Keratinocyte (primary cell): ENCODE measurements at regions not wholly inside any gene's neighbourhood (a gene's known extent, or its start where the extent isn't known, plus 50 kb on each side); places are given as distances from the start of the nearest gene placed in this dataset.

Experiments used
- EZH2 ChIP-seq: IDR thresholded peaks from one replicate; pipeline ENCODE4 v1.6.1; 2012; ENCODE audit warnings: inconsistent platforms, mild to moderate bottlenecking, low read length, moderate library complexity
- TF ChIP-seq, protein P1 (sequence below), 3 experiments: IDR thresholded peaks in 1 of 3; conservative IDR thresholded peaks in 1 of 3; optimal IDR thresholded peaks in 1 of 3; 2 replicates in 2 of 3; 3 replicates in 1 of 3; pipeline versions ENCODE3 to v1.5.1; 2011; ENCODE audit warnings: low read length in 3 of 3, mild to moderate bottlenecking in 3 of 3, moderate library complexity in 2 of 3, control low read depth in 1 of 3, inconsistent platforms in 1 of 3; ENCODE audit not compliant: insufficient read depth in 2 of 3; ENCODE audit errors: extremely low read depth in 1 of 3

DNA sequence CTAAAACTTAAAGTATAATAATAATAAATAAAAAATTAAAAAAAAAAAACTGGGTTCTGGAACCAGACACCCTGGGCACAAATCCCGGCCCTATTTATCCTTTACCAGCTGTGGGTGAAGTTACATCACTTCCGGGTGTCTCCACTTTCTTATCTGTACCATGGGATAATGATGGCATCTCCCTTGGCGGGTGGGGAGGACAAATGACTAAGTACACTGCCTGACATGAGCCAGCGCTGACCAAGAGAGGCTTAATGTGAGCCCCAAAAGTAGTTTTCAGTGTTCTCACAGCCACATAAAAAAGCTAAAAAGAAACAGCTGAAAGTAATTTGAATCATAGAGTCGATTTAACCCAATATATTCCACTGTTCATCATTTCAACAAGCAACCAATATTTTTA, 424.9 kb downstream of the SOX9 start:
- TF ChIP-seq, protein P1, sequence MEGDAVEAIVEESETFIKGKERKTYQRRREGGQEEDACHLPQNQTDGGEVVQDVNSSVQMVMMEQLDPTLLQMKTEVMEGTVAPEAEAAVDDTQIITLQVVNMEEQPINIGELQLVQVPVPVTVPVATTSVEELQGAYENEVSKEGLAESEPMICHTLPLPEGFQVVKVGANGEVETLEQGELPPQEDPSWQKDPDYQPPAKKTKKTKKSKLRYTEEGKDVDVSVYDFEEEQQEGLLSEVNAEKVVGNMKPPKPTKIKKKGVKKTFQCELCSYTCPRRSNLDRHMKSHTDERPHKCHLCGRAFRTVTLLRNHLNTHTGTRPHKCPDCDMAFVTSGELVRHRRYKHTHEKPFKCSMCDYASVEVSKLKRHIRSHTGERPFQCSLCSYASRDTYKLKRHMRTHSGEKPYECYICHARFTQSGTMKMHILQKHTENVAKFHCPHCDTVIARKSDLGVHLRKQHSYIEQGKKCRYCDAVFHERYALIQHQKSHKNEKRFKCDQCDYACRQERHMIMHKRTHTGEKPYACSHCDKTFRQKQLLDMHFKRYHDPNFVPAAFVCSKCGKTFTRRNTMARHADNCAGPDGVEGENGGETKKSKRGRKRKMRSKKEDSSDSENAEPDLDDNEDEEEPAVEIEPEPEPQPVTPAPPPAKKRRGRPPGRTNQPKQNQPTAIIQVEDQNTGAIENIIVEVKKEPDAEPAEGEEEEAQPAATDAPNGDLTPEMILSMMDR (optimal IDR thresholded peaks at IDR 0.05 in 1 of 3, IDR thresholded peaks at IDR 0.05 in 1 of 3, conservative IDR thresholded peaks at IDR 0.05 in 1 of 3; ENCODE audit: extremely low read depth in 1 of 3, insufficient read depth in 2 of 3, low read length in 3 of 3): no peak
- no peak for TF ChIP-seq EZH2
